SJSA1 (cell line): ENCODE measurements at regions not wholly inside any gene's neighbourhood (a gene's known extent, or its start where the extent isn't known, plus 50 kb on each side); places are given as distances from the start of the nearest gene placed in this dataset.
"Not testable (repeated sequence)": the region's sequence is repeated elsewhere in the genome, so short reads cannot be mapped to it uniquely, and the experiment has no call there.

Experiments
- DNase-seq, 2 experiments: peaks; one replicate each; pipeline ENCODE4 v3.0.0-alpha.2; 2015 to 2020; ENCODE audit warnings: low spot score in 2 of 2, low read depth in 1 of 2
- H3K27ac ChIP-seq: fragments of 250-450 bp; sonication (Bioruptor Pico); 2 replicates; pipeline ENCODE4 v1.5.1; 2020; ENCODE audit warnings: mild to moderate bottlenecking, moderate library complexity
- H3K27me3 ChIP-seq: fragments of 250-450 bp; sonication (Bioruptor Pico); replicated peaks from 2 replicates; pipeline ENCODE4 v1.5.1; 2020; ENCODE audit warnings: mild to moderate bottlenecking, moderate library complexity
- H3K36me3 ChIP-seq: fragments of 250-450 bp; sonication (Bioruptor Pico); 2 replicates; pipeline ENCODE4 v1.5.1; 2020; ENCODE audit warnings: mild to moderate bottlenecking
- H3K4me1 ChIP-seq: fragments of 250-450 bp; sonication (Bioruptor Pico); replicated peaks from 2 replicates; pipeline ENCODE4 v1.6.1; 2021; ENCODE audit warnings: mild to moderate bottlenecking
- H3K4me3 ChIP-seq: fragments of 250-450 bp; sonication (Bioruptor Pico); 2 replicates; pipeline ENCODE4 v1.5.1; 2020; ENCODE audit warnings: mild to moderate bottlenecking
- H3K9me3 ChIP-seq: fragments of 250-450 bp; sonication (Bioruptor Pico); replicated peaks from 2 replicates; pipeline ENCODE4 v1.5.1; 2020; ENCODE audit warnings: mild to moderate bottlenecking

GRCh38 chr9:73445384-73445783, 293.7 kb downstream of the ANXA1 start:
- not testable (repeated sequence) for H3K27me3 ChIP-seq, H3K9me3 ChIP-seq, H3K27ac ChIP-seq, DNase-seq, H3K4me3 ChIP-seq, H3K4me1 ChIP-seq, H3K36me3 ChIP-seq

GRCh38 chr9:73446306-73446705, 294.6 kb downstream of the ANXA1 start:
- Histone ChIP-seq H3K36me3 (no peaks in the 10 kb centered on the region), H3K4me3 (no peak overlapping the region), H3K27me3 (no peaks in the 10 kb centered on the region), H3K9me3 (no peaks in the 10 kb centered on the region), H3K4me1 (no peaks in the 10 kb centered on the region), H3K27ac (no peak overlapping the region)
- DNase-seq: no peak

GRCh38 chr9:73451003-73451402, 299.3 kb downstream of the ANXA1 start:
- Histone ChIP-seq H3K4me1 (no peaks in the 10 kb centered on the region), H3K27me3 (no peaks in the 10 kb centered on the region), H3K9me3 (no peaks in the 10 kb centered on the region), H3K27ac (no peak overlapping the region), H3K4me3 (no peak overlapping the region), H3K36me3 (no peaks in the 10 kb centered on the region)
- no peak for DNase-seq

- no peak for DNase-seq
- H3K27me3 ChIP-seq: no peaks in the 10 kb centered on the region
- no peak overlapping the region for H3K4me3 ChIP-seq
- no peak overlapping the region for H3K27ac ChIP-seq
- no peaks in the 10 kb centered on the region for H3K4me1 ChIP-seq
- H3K36me3 ChIP-seq: no peaks in the 10 kb centered on the region
- no peaks in the 10 kb centered on the region for H3K9me3 ChIP-seq
Observed at GRCh38 chr9:73459817-73460216, 308.2 kb downstream of the ANXA1 start.

- Histone ChIP-seq H3K9me3 (no peaks in the 10 kb centered on the region), H3K27me3 (no peaks in the 10 kb centered on the region), H3K27ac (no peak overlapping the region), H3K4me1 (no peaks in the 10 kb centered on the region), H3K36me3 (no peaks in the 10 kb centered on the region), H3K4me3 (no peak overlapping the region)
- no peak for DNase-seq
Observed at GRCh38 chr9:73468716-73469115, 317.1 kb downstream of the ANXA1 start.

GRCh38 chr9:73470766-73471165, 319.1 kb downstream of the ANXA1 start:
- no peak for DNase-seq
- Histone ChIP-seq H3K36me3 (no peaks in the 10 kb centered on the region), H3K4me3 (no peak overlapping the region), H3K9me3 (no peaks in the 10 kb centered on the region), H3K27ac (no peak overlapping the region), H3K27me3 (no peaks in the 10 kb centered on the region), H3K4me1 (no peaks in the 10 kb centered on the region)

- Histone ChIP-seq H3K36me3 (no peaks in the 10 kb centered on the region), H3K4me1 (no peaks in the 10 kb centered on the region)
Observed at GRCh38 chr9:73474002-73474600, 322.4 kb downstream of the ANXA1 start.

GRCh38 chr9:73474625-73475024, 323.0 kb downstream of the ANXA1 start:
- no peaks in the 10 kb centered on the region for H3K27me3 ChIP-seq
- H3K36me3 ChIP-seq: no peaks in the 10 kb centered on the region
- no peak overlapping the region for H3K4me3 ChIP-seq
- no peaks in the 10 kb centered on the region for H3K4me1 ChIP-seq
- H3K9me3 ChIP-seq: no peaks in the 10 kb centered on the region
- H3K27ac ChIP-seq: no peak overlapping the region
- no peak for DNase-seq

More at GRCh38 chr9:73474002-73474600, 322.4 kb downstream of the ANXA1 start:
- Histone ChIP-seq H3K4me3 (no peak overlapping the region), H3K9me3 (no peaks in the 10 kb centered on the region), H3K27ac (no peak overlapping the region), H3K27me3 (no peaks in the 10 kb centered on the region)
- no peak for DNase-seq

- no peak overlapping the region for H3K4me3 ChIP-seq
- H3K4me1 ChIP-seq: no peaks in the 10 kb centered on the region
- no peak overlapping the region for H3K27ac ChIP-seq
- H3K36me3 ChIP-seq: no peaks in the 10 kb centered on the region
- no peaks in the 10 kb centered on the region for H3K9me3 ChIP-seq
- H3K27me3 ChIP-seq: no peaks in the 10 kb centered on the region
- no peak for DNase-seq
Observed at GRCh38 chr9:73494894-73495293, 343.2 kb downstream of the ANXA1 start.

GRCh38 chr9:73497796-73498195, 346.1 kb downstream of the ANXA1 start:
- Histone ChIP-seq H3K9me3 (no peaks in the 10 kb centered on the region), H3K36me3 (no peaks in the 10 kb centered on the region)

GRCh38 chr9:73515216-73515615, 363.6 kb downstream of the ANXA1 start:
- no peaks in the 10 kb centered on the region for H3K36me3 ChIP-seq
- H3K4me3 ChIP-seq: no peak overlapping the region
- no peaks in the 10 kb centered on the region for H3K4me1 ChIP-seq
- no peaks in the 10 kb centered on the region for H3K9me3 ChIP-seq
- H3K27ac ChIP-seq: no peak overlapping the region
- no peaks in the 10 kb centered on the region for H3K27me3 ChIP-seq
- DNase-seq: no peak

More at GRCh38 chr9:73497796-73498195, 346.1 kb downstream of the ANXA1 start:
- no peak overlapping the region for H3K4me3 ChIP-seq
- no peak overlapping the region for H3K27ac ChIP-seq
- DNase-seq: no peak
- no peaks in the 10 kb centered on the region for H3K27me3 ChIP-seq
- no peaks in the 10 kb centered on the region for H3K4me1 ChIP-seq

- DNase-seq: no peak
- no peaks in the 10 kb centered on the region for H3K27me3 ChIP-seq
- H3K4me3 ChIP-seq: no peak overlapping the region
Observed at GRCh38 chr9:73523391-73523790, 371.7 kb downstream of the ANXA1 start.

GRCh38 chr9:73525350-73525749, 373.7 kb downstream of the ANXA1 start:
- Histone ChIP-seq H3K9me3 (no peaks in the 10 kb centered on the region), H3K36me3 (no peaks in the 10 kb centered on the region), H3K27me3 (no peaks in the 10 kb centered on the region), H3K4me3 (no peak overlapping the region), H3K4me1 (no peaks in the 10 kb centered on the region), H3K27ac (no peak overlapping the region)
- DNase-seq: no peak

More at GRCh38 chr9:73523391-73523790, 371.7 kb downstream of the ANXA1 start:
- no peaks in the 10 kb centered on the region for H3K4me1 ChIP-seq
- H3K9me3 ChIP-seq: no peaks in the 10 kb centered on the region
- H3K27ac ChIP-seq: no peak overlapping the region
- H3K36me3 ChIP-seq: no peaks in the 10 kb centered on the region

GRCh38 chr9:73527521-73527920, 375.9 kb downstream of the ANXA1 start:
- no peaks in the 10 kb centered on the region for H3K4me1 ChIP-seq
- no peaks in the 10 kb centered on the region for H3K27me3 ChIP-seq
- no peaks in the 10 kb centered on the region for H3K36me3 ChIP-seq
- H3K4me3 ChIP-seq: no peak overlapping the region
- no peak for DNase-seq
- H3K9me3 ChIP-seq: no peaks in the 10 kb centered on the region
- no peak overlapping the region for H3K27ac ChIP-seq

- Histone ChIP-seq H3K27ac (no peak overlapping the region), H3K9me3 (no peaks in the 10 kb centered on the region), H3K36me3 (no peaks in the 10 kb centered on the region), H3K27me3 (no peaks in the 10 kb centered on the region), H3K4me3 (no peak overlapping the region), H3K4me1 (no peaks in the 10 kb centered on the region)
- DNase-seq: no peak
Observed at GRCh38 chr9:73528926-73529325, 377.3 kb downstream of the ANXA1 start.
